K562 (cell line): ENCODE measurements at regions not wholly inside any gene's neighbourhood (a gene's known extent, or its start where the extent isn't known, plus 50 kb on each side); places are given as distances from the start of the nearest gene placed in this dataset.

ENCODE experiments used
- ATAC-seq: fragments of 200-7000 bp; cut with Tn5 transposase; 3 replicates; pipeline ENCODE4 v1.9.1; 2020; ENCODE audit warnings: moderate library complexity
- BruUV-seq: library from RNA; stranded (reverse); fragments of 400-500 nt; replicated peaks from 2 replicates; lab custom pipeline; 2021; lab: Mats Ljungman, UMichigan
- CTCF ChIA-PET: fragments of 300-600 bp; formaldehyde crosslinking; extraction: SDS; loops from one replicate; lab custom pipeline; 2021; ENCODE audit warnings: low intra/inter-chr PET ratio; lab: Yijun Ruan, JAX
- POLR2A ChIA-PET: fragments of 300-600, 350-650 bp; sonication (Branson Sonifier 250); formaldehyde crosslinking; extraction: SDS; loops from one replicate; lab custom pipeline; 2021; ENCODE audit warnings: antibody characterized with exemption, inconsistent platforms; lab: Yijun Ruan, JAX
- DNase-seq, 4 experiments: peaks; one replicate each; pipeline versions ENCODE4 v3.0.0 to v3.0.0-alpha.2; 2011 to 2018; ENCODE audit warnings: low spot score in 3 of 4, mixed read lengths in 3 of 4; ENCODE audit errors: extremely low read depth in 1 of 4
- FAIRE-seq: peaks from 2 replicates; lab custom pipeline; 2011; peaks lifted over from hg19 to GRCh38; lab: Jason Lieb, UNC
- H2AFZ ChIP-seq: 2 replicates; pipeline ENCODE4 v1.6.0; 2011; ENCODE audit warnings: low read depth, low read length, control low read depth, inconsistent platforms
- H3K27ac ChIP-seq: fragments of 200-600 bp; 3 replicates; pipeline ENCODE4 v1.8.0; 2011; ENCODE audit warnings: low read depth, mild to moderate bottlenecking, control low read depth, inconsistent platforms, low read length, moderate library complexity, mixed read lengths; ENCODE audit errors: extremely low read depth
- H3K27me3 ChIP-seq, 2 experiments: fragments of 300-600 bp in 1 of 2; 2 replicates in 1 of 2; 3 replicates in 1 of 2; pipeline versions ENCODE4 v1.6.0 to v1.8.0; 2011; ENCODE audit warnings: inconsistent platforms in 2 of 2, low read length in 2 of 2, mild to moderate bottlenecking in 1 of 2, mixed read lengths in 1 of 2, moderate library complexity in 1 of 2; ENCODE audit not compliant: control insufficient read depth in 2 of 2, insufficient read depth in 2 of 2
- H3K36me3 ChIP-seq: fragments of 300-600 bp; 3 replicates; pipeline ENCODE4 v1.8.0; 2011; ENCODE audit warnings: mild to moderate bottlenecking, low read length, inconsistent platforms; ENCODE audit not compliant: control insufficient read depth, insufficient read depth
- H3K4me1 ChIP-seq, 2 experiments: fragments of 200-600 bp in 1 of 2; replicated peaks in 1 of 2; 2 replicates in 1 of 2; 3 replicates in 1 of 2; pipeline versions ENCODE4 v1.5.1 to v1.8.0; 2011; ENCODE audit warnings: inconsistent platforms in 2 of 2, low read length in 2 of 2, mild to moderate bottlenecking in 1 of 2, mixed read lengths in 1 of 2, moderate library complexity in 1 of 2; ENCODE audit not compliant: control insufficient read depth in 2 of 2, insufficient read depth in 2 of 2
- H3K4me2 ChIP-seq: 2 replicates; pipeline ENCODE4 v1.6.1; 2011; ENCODE audit warnings: low read length, control low read depth, inconsistent platforms, mixed read lengths; ENCODE audit not compliant: insufficient read depth
- H3K4me3 ChIP-seq: fragments of 200-600 bp; sonication (generic), shearing (Covaris generic); 2 replicates; pipeline ENCODE4 v1.5.1; 2016; ENCODE audit warnings: control low read depth, inconsistent platforms
- H3K79me2 ChIP-seq: fragments of 200-600 bp; 3 replicates; pipeline ENCODE4 v1.8.0; 2011; ENCODE audit warnings: low read length, inconsistent platforms; ENCODE audit not compliant: control insufficient read depth, insufficient read depth
- H3K9ac ChIP-seq, 2 experiments: 2 replicates each; pipeline versions ENCODE4 v1.6.0 to v1.6.1; 2011; ENCODE audit warnings: low read depth in 2 of 2, low read length in 2 of 2, control low read depth in 1 of 2, inconsistent platforms in 1 of 2, mild to moderate bottlenecking in 1 of 2, mixed read lengths in 1 of 2; ENCODE audit not compliant: insufficient read depth in 1 of 2
- H3K9me1 ChIP-seq: one replicate; pipeline ENCODE4 v1.6.0; 2011; ENCODE audit warnings: inconsistent platforms, mild to moderate bottlenecking, low read length, moderate library complexity; ENCODE audit not compliant: control insufficient read depth, insufficient read depth
- H3K9me3 ChIP-seq: replicated peaks from 2 replicates; pipeline ENCODE4 v1.5.1; 2011; ENCODE audit warnings: low read depth, low read length, inconsistent platforms; ENCODE audit not compliant: control insufficient read depth, insufficient read depth
- H4K20me1 ChIP-seq: replicated peaks from 2 replicates; pipeline ENCODE4 v1.6.1; 2011; ENCODE audit warnings: low read length, inconsistent platforms, mixed read lengths; ENCODE audit not compliant: control insufficient read depth, insufficient read depth
- CHCHD3 ChIP-seq: fragments of 250-450 bp; sonication (Bioruptor Pico); IDR thresholded peaks from 2 replicates; pipeline ENCODE4 v2.1.2; 2022; ENCODE audit warnings: mild to moderate bottlenecking
- CLOCK ChIP-seq: fragments of 250-450 bp; sonication (Bioruptor Pico); IDR thresholded peaks from 2 replicates; pipeline ENCODE4 v1.4.0; 2020; ENCODE audit warnings: mild to moderate bottlenecking, moderate library complexity, borderline replicate concordance
- DACH1 ChIP-seq: fragments of 450-650 bp; IDR thresholded peaks from 2 replicates; pipeline ENCODE4 v1.6.1; 2018; ENCODE audit not compliant: partially characterized antibody
- ELF1 ChIP-seq: fragments of 200-800 bp; sonication (Bioruptor generic); IDR thresholded peaks from 2 replicates; pipeline ENCODE4 v1.6.1; 2016; ENCODE audit warnings: missing genetic modification characterization, missing compliant biosample characterization
- FOS ChIP-seq: IDR thresholded peaks from 3 replicates; pipeline ENCODE4 v1.6.1; 2011; ENCODE audit not compliant: insufficient read length; ENCODE audit errors: extremely low read depth
- FOSL1 ChIP-seq: fragments of 200-800 bp; sonication (Bioruptor generic); conservative IDR thresholded peaks from 2 replicates; pipeline ENCODE4 v1.6.1; 2016; ENCODE audit warnings: missing genetic modification characterization, missing compliant biosample characterization
- GTF2E2 ChIP-seq: fragments of 200-800 bp; sonication (Bioruptor generic); IDR thresholded peaks from 2 replicates; pipeline ENCODE4 v1.6.1; 2016; ENCODE audit warnings: missing genetic modification characterization, missing compliant biosample characterization
- HES1 ChIP-seq: fragments of 450-650 bp; IDR thresholded peaks from 2 replicates; pipeline ENCODE4 v1.6.1; 2016; ENCODE audit warnings: low read depth, mild to moderate bottlenecking, moderate library complexity
- HSF4 ChIP-seq: fragments of 250-450 bp; sonication (Bioruptor Pico); IDR thresholded peaks from 2 replicates; pipeline ENCODE4 v2.1.2; 2022; ENCODE audit warnings: mild to moderate bottlenecking, moderate library complexity, borderline replicate concordance
- MYNN ChIP-seq, 2 experiments: sonication (generic); formaldehyde crosslinking in 1 of 2; IDR thresholded peaks; 2 replicates each; pipeline versions ENCODE4 v1.5.0 to v1.6.1; 2016 to 2020; ENCODE audit warnings: antibody characterized with exemption in 1 of 2, missing genetic modification reagents in 1 of 2
- ZBTB9 ChIP-seq: fragments of 450-650 bp; formaldehyde crosslinking; IDR thresholded peaks from 2 replicates; pipeline ENCODE4 v1.4.0; 2020; ENCODE audit warnings: mild to moderate bottlenecking, moderate library complexity
- ZNF12 ChIP-seq: sonication (generic); formaldehyde crosslinking; IDR thresholded peaks from 2 replicates; pipeline ENCODE4 v1.4.0; 2020; ENCODE audit warnings: mild to moderate bottlenecking, missing genetic modification reagents
- ZNF445 ChIP-seq: fragments of 250-450 bp; sonication (Bioruptor Pico); IDR thresholded peaks from 2 replicates; pipeline ENCODE4 v1.4.0; 2020; ENCODE audit warnings: low read depth, mild to moderate bottlenecking, moderate library complexity
- WGBS: fragments of 100-300 bp; shearing (Covaris generic); methylation state at CpG from one replicate; pipeline ENCODE4 v1.1.6; 2016; ENCODE audit warnings: low coverage, mixed read lengths; ENCODE audit not compliant: insufficient coverage; ENCODE audit errors: missing lambda C conversion rate; 5-methylcytosine and 5-hydroxymethylcytosine counted together
- in situ Hi-C: fragments of 300-500 bp; cut with MboI; formaldehyde crosslinking; loops from 4 replicates; pipeline ENCODE4 v1.15.0; 2018; ENCODE audit warnings: inconsistent platforms, mixed read lengths
- intact Hi-C: fragments of 100-400 bp; cut with micrococcal nuclease; formaldehyde crosslinking; loops from 2 replicates; pipeline ENCODE4 v1.14.2; 2022

GRCh38 chr2:206379886-206380285 lies 63.4 kb upstream of the ADAM23 start:
- no peaks in the 10 kb centered on the region for H3K36me3 ChIP-seq
- H3K9me1 ChIP-seq, result no peaks in the 10 kb centered on the region
- H3K9me3 ChIP-seq, result no peaks in the 10 kb centered on the region
- no peaks in the 10 kb centered on the region for H3K27me3 ChIP-seq
- FAIRE-seq (no peak), DNase-seq (no peak), ATAC-seq (no peak)
- intact Hi-C loops (no loop called here), in situ Hi-C loops (no loop called here)
- H3K27ac ChIP-seq, result no peak overlapping the region
- TF ChIP-seq HSF4 (CRISPR knock-in tag) (no peak), CHCHD3 (no peak), ZBTB9 (CRISPR knock-in tag) (no peak), ZNF445 (CRISPR knock-in tag) (no peak), DACH1 (no peak), FOSL1 (no peak), CLOCK (CRISPR knock-in tag) (no peak), FOS (no peak), HES1 (no peak), ZNF12 (CRISPR knock-in tag) (no peak), MYNN (IDR thresholded peaks at IDR 0.05) (no peak), MYNN (CRISPR knock-in tag; IDR thresholded peaks at IDR 0.05) (no peak), GTF2E2 (tag) (no peak), ELF1 (no peak)
- no peaks in the 10 kb centered on the region for H3K79me2 ChIP-seq
- H3K9ac ChIP-seq, result no peak overlapping the region
- no peaks in the 10 kb centered on the region for H3K4me1 ChIP-seq
- BruUV-seq, result no TSS peak
- H2AFZ ChIP-seq, result no peak overlapping the region
- 0% methylated on average over 3 of the region's 3 CpGs for WGBS
- ChIA-PET POLR2A (interaction anchor here (0.6 kb wide), 1 partner anchor 641 kb away, joined by 3 read pairs; no protein-coding TSS in a partner anchor), CTCF (no interaction called here)
- no peak overlapping the region for H3K4me2 ChIP-seq
- no peak overlapping the region for H3K4me3 ChIP-seq
- no peaks in the 10 kb centered on the region for H4K20me1 ChIP-seq
